T47D (cell line): ENCODE measurements at regions not wholly inside any gene's neighbourhood (a gene's known extent, or its start where the extent isn't known, plus 50 kb on each side); places are given as distances from the start of the nearest gene placed in this dataset.
"Not testable (repeated sequence)": the region's sequence is repeated elsewhere in the genome, so short reads cannot be mapped to it uniquely, and the experiment has no call there.

Source experiments
- DNase-seq, 2 experiments: peaks; one replicate each; pipeline versions ENCODE4 v3.0.0 to v3.0.0-alpha.2; 2011 to 2012; ENCODE audit warnings: low read depth in 1 of 2, low spot score in 1 of 2
- JUND ChIP-seq: IDR thresholded peaks from 2 replicates; pipeline ENCODE4 v1.6.1; 2012; ENCODE audit warnings: low read depth
- in situ Hi-C: cut with HindIII; loops from 2 replicates; pipeline ENCODE4 v1.10.0; 2016; ENCODE audit warnings: low sequenced_read_pairs, low pct_unique_long_range_greater_than_20kb

DNA sequence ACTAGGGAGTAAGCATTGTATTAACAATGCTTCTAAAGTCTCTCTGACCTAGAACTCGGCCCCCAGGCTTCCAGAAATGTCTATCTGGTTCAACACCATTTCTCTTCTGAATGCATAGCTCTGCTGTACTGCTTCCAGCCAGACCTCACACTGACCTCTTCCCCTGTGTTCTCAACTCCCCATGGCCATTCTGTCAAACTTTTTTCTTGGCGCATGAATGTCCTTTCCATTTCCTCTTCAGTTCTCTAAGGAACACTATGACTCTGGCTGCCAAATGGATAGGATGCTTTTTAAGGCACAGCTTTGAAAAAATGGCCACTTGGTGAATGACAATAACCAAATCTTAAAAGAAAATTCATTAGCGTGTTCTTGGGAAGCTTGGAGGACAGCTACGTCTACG lies 425.8 kb downstream of the ETV1 start:
- DNase-seq, result no peak
- in situ Hi-C loops, result no loop called here
- TF ChIP-seq JUND, result no peak

- no peak for DNase-seq
- in situ Hi-C loops, result no loop called here
- no peak for TF ChIP-seq JUND
These were observed 411.8 kb downstream of the ETV1 start for GRCh38 chr7:13577566-13578145.

- in situ Hi-C loops, result no loop called here
- DNase-seq, result no peak
- TF ChIP-seq JUND, result no peak
These were observed 411.2 kb downstream of the ETV1 start for GRCh38 chr7:13578294-13578693.

- in situ Hi-C loops, result no loop called here
- TF ChIP-seq JUND, result no peak
- no peak for DNase-seq
These were observed 408.4 kb downstream of the ETV1 start for GRCh38 chr7:13581097-13581496.

DNA sequence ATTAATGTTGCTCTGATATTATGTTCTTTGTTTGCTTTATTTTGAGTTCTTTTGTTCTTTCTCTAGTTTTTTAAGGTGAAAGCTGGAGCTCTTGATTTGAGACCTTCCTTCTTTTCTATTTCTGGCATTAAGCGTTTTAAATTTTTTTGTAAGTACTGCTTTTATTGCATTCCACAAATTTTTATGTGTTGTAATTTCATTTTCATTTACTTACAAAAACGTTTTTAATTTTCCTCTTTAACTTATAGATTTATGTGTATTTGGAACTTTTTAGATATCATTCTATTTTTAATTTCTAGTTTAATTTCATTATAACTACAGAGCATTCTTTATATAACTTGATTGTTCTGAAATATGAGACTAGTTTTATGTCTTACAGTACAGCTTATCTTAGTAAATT lies 395.6 kb downstream of the ETV1 start:
- no peak for DNase-seq
- in situ Hi-C loops, result no loop called here
- TF ChIP-seq JUND, result no peak

DNA sequence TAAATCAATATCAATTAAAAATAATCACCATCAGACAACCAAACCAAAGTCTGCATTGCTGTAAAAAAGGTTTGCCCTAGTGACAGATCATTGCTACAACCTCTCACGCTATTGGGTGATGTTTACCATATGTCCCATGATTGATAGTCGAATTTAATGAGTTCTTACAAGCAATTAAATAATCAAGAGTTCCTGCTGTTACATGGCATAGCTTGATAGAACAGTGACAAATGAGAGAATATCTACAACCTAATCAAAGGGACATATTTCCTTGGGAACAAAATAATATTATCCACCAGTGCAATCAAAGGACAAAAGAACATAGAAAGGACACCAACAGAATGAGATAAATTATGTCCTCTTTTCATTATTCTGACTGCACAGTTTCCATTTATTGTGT lies 387.4 kb downstream of the ETV1 start:
- TF ChIP-seq JUND, result no peak
- in situ Hi-C loops, result no loop called here
- no peak for DNase-seq

- TF ChIP-seq JUND, result no peak
- in situ Hi-C loops, result no loop called here
- DNase-seq, result no peak
These were observed 386.4 kb downstream of the ETV1 start for GRCh38 chr7:13603016-13603415.

- no peak for TF ChIP-seq JUND
- DNase-seq, result no peak
- in situ Hi-C loops, result no loop called here
These were observed 385.8 kb downstream of the ETV1 start for GRCh38 chr7:13603661-13604060.

- no peak for DNase-seq
- in situ Hi-C loops, result no loop called here
- TF ChIP-seq JUND, result no peak
These were observed 385.3 kb downstream of the ETV1 start for GRCh38 chr7:13604178-13604577.

- in situ Hi-C loops, result no loop called here
- TF ChIP-seq JUND, result no peak
- DNase-seq, result no peak
These were observed 379.1 kb downstream of the ETV1 start for GRCh38 chr7:13610372-13610771.

DNA sequence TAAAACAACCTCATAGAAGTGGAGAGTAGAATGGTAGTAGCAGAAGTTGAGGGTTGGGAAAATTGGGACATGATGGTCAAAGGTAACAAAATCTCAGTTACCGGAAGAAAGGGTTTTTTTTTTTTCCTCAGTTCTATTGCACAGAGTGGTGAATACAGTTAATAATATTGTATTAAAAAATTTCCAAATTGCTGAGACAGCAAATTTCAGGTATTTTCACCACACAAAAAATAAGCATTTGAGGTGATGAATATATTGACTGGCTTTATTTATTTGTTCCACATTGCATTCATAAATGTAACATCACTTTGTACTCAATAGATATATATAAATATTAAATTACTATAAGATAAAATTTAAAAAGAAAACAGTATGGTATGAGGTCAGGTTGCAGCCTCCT lies 373.8 kb downstream of the ETV1 start:
- no peak for DNase-seq
- in situ Hi-C loops, result no loop called here
- no peak for TF ChIP-seq JUND

GRCh38 chr7:13627455-13627854 lies 362.0 kb downstream of the ETV1 start:
- in situ Hi-C loops, result no loop called here
- TF ChIP-seq JUND, result no peak
- DNase-seq, result no peak

GRCh38 chr7:13628239-13629001 lies 361.0 kb downstream of the ETV1 start:
- TF ChIP-seq JUND, result no peak
- in situ Hi-C loops, result no loop called here
- DNase-seq, result no peak

- in situ Hi-C loops, DNase-seq: not testable (repeated sequence)
These were observed 358.0 kb downstream of the ETV1 start for GRCh38 chr7:13631207-13632049.
